Umbilical cord (tissue), 1 donor: ENCODE measurements at regions not wholly inside any gene's neighbourhood (a gene's known extent, or its start where the extent isn't known, plus 50 kb on each side); places are given as distances from the start of the nearest gene placed in this dataset.

Experiments
- DNase-seq: peaks from one replicate; pipeline ENCODE4 v3.0.0-alpha.2; 2015; ENCODE audit warnings: low spot score

DNA sequence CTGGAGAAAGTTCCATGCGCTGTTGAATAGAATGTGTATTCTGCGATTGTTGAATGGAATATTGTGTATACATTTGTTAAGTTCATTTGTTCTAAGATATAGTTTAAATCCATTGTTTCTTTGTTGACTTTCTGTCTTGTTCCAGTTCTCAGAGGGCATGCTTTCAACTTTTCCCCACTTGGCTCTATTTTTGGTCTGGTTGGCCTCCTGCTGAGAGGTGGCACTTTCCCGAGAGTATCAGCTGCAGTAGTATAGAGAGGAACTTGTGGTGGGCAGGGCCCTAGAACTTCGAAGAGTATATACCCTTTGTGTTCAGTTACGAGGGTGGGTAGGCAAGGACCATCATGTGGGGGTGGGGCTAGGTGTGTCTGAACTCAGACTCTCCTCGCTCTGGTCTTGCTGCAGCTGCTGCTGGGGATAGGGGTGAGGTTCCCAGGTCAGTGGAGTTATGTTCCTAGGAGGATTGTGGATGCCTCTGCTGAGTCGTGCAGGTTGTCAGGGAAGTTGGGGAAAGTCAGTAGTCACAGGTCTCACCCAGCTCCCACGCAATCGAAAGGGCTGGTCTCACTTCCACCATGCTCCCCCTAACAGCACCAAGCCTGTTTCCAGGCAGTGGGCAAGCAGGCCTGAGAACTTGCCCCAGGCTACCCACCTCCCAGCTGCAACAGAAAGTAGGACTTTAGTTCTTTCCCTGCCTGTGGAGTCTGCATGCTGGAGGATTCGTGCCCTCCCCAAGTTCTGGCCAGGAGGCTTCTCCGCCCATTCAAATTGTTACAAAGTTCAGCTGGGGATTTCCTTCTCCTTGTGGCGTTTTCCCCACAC is 118.9 kb upstream of the SSTR4 start:
- no peak for DNase-seq

DNA sequence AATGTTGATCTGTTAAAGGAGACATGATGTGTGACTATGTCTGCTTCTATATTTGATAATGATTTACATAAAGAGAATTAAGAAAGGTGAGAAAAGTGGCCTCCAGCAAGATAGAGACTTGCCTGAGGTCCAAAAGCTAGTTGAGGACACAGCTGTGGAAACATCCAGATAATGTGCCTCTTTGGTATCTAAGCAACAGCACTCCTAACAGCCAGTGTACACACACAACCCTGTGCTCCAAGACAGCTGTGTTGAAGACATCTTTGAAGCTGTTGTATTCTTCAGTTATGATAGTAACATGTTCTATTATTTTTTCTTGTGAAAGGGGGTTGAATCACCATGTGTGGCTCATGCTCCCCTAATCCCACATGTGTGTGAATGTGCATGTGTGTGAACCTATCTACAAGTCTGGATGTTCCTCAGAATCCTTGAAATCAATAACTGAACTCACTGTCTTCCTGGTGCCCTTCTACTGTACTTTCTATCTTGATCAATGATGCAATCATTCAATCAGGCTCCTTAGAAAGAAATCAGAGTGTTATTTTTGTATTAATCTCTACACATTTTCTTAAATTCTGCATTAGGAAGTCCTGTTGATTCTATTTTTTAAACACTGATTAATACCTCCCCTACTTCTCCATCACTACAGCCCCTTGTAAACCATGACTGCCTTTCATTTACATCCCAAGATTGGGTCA is 116.7 kb upstream of the SSTR4 start:
- no peak for DNase-seq

DNA sequence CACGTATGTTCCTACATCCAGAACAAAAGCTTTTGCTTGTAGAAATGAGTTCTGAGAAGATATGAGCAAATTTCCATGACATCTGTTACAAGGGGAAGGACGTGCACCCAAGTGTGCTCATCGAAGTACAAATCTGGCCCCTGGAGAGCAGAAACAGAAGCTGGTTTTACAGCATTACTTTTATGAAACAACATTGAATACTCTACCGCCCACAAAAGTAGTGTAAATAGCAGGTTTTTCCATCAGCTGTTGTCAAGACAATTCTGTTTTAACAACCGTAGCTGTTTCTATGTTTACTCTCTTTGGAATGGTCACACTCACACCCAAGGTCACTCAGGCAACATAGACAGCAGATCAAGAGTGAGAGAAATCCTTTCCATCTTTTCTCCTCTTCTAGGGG is 114.2 kb upstream of the SSTR4 start:
- peak; percentile 11 for DNase-seq

DNA sequence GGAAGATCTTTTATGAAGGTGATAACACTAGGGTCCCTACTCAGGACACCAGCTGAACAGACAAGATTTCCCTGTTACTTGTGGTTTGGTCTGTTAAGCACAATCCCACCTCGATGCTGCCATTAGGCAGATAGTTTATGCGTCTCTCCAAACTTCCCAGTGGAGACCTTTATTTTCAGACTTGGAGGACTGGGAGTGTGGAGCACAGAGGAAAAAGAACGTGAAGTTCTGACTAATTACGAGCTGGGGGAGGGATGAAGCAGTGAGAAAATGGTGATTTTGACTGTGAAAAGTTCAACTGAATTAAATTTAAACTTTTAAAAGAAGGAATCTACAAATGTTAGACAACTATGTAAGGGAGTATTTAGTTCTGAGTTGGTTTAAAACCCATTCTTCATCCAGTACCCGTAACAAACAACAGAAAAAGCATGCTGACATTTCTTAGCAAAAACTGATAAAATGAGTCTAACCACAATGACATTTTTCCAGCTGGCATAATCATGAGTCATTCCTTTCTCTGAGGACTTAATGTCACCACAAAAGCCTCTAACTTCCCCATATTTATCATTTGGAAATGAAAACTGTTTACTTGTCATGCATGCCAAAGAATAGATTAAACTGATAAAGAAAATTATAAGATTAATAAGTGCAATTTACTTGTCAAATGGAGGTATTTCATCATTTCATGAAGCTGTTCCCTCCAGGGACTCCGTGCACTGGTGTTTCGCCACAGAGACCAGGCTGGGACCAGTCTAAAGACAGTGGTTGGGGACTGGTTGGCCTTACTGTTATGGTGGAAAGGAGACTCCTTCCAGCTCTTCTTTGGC is 113.3 kb upstream of the SSTR4 start:
- DNase-seq: peak; percentile 30

DNA sequence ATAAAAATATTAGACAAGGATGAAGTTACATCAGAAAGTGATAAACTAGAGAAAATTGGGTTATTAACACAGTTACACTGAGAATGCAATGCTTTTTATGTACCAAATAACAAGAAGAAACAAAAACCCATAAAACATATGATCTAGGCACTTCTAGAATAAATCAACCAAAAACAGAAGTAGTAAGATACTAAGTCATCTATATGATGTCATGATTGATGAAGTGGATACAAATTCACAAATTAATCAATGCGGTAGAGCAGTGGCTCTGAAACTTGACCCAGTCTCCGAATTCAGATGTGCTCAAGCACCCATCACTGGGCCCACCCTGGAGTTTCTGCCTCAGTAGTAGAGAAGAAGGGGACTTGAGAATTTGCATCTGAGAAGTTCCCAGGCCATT is 112.1 kb upstream of the SSTR4 start:
- DNase-seq: no peak

DNA sequence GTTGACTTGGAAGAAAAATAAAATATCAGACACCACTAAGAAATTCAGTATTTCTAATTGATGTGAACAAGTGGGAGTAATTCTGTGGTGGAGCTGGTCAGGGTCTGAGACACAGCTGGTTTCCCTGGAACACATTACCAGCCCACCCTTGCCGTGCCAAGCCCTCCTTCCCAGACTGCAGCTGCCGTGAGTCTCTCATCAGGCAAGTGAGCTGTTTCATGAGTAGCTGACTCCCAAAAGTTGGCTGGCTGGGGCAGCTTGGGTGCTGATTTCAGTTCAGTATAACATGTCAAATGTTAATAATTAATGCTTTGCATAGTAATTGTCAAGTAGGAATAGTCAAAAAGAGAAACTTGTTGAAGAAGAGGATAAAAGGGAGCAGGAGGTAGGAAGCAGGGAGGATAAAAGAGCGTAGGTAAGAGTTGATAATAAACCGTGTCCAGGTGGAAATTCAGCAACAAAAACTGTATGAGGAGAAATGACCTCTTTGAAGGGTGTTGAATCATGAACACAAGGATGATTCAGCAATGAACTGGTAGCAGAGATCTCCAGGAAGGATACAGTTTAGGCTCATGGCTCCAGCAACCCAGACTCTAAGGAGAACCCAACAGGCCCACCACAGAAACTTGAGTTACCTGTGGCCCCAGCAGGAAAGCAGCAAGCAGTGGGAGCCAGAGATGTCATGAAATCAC is 110.9 kb upstream of the SSTR4 start:
- DNase-seq: no peak

DNA sequence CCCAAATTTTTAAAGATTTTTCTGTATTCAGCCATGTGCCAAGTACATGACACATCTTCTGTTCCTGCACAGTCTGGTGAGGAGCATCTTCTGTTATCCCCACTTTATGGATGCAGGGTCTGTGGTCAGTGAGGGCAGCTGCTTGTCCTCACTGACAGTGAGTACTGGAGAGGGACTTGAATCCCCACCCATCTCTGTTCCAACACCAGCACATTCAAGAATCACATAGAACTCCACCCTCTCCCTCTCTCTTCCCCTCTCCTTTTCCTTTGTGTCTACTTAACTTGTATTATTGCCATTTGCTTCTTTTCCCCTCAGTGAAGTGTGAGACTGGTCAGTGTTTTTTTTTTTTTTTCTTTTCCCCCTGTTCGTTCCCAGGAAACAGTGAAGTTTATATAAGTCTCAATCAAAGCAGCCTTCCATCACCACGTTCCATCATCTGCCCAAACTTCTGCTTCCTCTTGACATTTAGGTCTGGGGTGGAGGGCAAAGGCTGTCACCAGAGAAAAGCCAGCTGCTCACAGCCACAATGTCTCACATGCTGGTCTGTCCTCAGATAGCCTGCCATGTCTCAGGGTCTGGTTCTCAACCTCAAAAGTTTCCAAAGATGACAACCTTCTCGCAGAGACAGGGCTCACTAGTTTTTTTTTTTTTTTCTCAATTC is 110.0 kb upstream of the SSTR4 start:
- no peak for DNase-seq

DNA sequence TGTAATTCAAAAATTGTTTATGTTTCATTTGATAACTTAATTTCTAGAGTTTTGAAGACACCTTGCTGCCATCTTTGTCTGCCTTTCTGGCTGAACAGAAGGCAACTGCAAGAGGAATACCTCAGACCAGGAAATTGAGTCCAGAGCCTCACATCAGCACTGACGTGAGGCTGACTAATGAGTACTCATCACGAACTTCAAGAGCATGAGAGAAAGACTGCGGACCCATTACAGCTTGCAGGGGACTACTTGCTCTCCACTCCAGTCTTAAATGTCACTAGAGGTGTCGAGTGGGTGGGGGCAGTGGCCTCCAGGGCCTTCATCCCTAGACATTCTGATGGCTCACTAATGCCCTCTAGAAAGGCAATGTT is 109.5 kb upstream of the SSTR4 start:
- DNase-seq: no peak

DNA sequence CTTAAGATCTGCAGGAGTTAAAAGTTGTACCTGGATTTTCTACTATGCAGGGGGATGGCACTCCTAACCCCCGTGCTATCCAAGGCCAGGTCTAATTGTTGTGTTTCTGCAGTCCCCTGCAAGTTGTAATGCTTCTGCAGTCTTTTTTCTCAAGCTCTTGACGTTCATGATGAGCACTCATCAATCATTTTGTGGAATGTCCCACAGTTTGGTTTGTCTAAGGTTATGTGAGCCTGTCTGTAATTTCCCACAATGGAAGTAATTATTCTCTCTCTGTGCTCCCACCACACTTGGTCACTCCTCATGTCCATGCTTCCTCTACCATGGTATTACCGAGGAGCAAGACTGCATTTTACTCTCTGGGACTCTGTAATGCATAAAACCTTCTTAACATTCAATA is 107.6 kb upstream of the SSTR4 start:
- no peak for DNase-seq

DNA sequence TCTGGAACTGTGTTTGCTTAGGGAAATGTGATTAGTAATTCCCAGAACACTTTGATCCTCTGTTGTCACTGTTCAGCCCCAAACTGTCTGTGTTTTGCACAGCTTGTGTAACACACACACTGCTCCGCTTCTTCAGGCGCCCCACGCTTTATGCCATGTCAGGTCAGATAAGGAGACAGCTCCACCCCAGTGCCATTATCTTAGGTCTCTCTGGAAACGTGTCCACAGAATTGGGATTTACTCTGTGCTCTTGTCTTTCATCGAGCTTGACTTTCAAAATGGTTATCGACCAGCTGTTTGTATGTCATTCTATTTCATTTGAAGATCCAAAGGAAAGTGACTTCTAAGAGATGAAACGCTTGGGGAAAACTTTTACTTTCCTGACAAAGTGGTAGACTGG is 106.4 kb upstream of the SSTR4 start:
- no peak for DNase-seq

DNA sequence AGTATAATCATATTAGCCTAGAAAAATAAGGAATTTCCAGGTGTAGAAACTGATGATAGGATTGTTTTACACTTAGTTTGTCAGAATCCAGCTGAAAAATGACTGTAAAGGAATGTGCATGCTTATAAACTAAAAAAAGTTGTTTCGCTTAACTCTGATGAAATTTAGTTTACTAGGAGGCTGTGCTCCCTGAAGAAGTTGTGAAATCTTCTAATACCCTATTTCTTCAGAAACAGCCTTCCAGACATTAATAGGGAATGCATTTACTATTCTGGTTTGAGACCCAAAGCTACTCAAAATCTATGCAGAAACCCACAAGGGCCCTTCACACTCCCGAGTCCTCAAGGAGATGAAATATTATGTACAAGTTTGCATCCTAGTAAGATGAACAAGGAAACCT is 105.5 kb upstream of the SSTR4 start:
- no peak for DNase-seq

DNA sequence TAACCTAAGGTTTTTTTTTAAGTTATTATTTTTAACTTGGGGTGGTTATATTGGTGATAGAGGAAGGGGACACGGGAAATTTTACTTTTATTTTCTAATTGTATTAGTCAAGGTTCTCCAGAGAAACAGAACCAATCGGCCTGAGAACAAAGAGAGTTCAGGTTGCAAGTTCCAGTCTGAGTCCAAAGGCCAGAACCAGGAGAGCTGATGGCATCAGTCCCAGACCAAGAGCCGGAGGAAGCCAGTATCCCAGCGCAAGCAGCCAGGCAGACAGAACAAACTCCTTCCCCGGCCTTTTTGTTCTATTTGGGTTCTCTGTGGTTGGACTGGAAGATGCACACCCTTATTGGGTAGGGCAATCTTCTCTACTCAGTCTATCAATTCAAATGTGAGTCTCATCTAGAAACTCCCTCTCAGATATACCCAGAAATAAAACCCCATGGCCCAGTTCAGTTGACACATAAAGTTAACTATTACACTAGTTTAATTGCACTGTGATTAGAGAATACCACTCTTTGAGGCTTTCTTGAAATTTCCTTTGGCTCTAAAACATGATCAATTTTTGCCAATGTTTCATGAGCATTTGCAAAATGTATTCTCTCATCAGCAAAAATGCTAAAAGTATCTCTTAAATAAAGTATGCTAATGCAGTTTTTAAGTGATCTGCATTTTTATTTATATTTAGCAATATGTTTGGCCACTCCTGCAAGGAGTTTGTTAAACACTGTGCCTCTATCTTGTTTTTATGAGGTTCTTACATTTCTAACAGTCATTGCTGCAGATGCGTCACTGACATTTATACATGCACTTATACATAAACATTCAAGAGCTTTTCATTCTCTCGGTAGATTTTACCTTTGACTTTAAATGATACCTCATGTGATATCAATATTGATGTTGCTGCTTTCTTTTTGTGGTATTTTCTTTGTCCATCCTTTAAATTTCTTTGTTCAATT is 103.2 kb upstream of the SSTR4 start:
- no peak for DNase-seq

DNA sequence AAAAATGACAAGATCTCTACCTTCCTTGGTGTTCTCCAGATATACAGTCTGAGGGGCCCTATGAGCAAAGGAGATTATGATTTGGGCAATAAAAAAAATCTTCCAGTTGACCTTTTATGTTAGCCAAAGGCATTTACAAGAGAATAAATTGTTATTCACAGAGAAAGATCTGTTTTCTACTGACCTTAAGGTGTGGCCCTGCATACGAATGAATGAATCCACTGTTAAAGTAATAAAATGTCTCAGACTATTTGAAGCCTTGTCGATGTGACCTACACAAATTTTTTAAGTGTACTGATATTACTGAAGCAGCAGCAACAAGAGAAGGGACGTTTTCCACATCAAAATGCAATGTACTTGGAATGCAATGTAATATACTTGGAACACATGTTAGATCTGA is 95.9 kb upstream of the SSTR4 start:
- DNase-seq: no peak

DNA sequence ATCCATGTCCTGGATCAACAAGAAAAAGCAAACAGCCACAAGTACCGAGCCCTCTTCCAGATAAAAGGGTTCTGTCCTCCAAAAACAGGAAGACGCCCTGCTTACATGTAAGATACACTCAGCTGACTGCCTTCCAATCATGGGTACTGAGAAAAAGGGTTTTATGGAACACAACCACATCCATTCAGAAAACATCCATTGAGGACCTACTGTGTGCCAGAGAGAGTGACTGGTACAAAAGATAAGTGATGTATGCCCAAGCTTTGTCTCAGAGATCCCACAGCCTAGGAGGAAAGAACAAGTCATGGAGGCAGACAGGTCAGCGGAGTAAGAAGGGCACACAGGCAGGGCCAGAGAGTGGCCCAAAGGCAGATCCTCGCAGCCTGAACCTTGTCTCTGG is 94.8 kb upstream of the SSTR4 start:
- no peak for DNase-seq

DNA sequence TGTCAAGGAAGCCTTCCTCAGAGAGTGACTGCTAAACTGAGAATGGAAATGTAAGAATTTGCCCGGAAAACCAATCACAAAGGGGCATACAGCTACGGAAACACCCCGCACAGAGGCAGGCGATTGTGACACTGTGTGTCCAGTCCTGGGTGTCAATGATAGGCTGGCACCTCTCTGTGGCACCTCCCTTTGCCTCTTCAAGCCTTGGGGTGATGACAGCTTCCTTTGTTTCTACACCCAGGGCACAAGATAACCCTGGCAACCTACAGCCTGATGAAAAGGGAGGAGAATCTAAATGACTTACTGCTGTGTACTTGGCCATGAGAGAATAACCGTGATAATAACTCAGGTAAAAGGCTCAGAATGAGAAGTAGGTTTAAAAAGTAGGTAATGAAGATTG is 93.6 kb upstream of the SSTR4 start:
- DNase-seq: no peak

DNA sequence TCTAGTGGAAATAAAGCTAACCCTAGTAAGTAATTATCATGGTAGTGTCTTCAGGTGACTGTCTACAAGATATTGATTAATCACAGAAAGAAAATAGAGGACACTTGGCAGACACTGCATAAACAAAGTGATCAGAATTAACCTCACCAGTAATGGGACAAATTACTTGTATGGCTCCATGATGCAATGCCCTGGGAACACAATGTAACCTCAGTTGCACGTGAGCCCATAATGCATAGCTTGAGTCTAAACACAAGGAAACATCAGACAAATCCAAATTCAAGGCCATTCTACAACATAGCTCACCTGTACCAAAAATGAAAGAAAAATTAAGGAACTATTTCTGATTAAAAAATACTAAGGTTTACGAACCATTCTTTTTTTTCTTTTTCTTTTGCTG is 92.4 kb upstream of the SSTR4 start:
- DNase-seq: no peak

DNA sequence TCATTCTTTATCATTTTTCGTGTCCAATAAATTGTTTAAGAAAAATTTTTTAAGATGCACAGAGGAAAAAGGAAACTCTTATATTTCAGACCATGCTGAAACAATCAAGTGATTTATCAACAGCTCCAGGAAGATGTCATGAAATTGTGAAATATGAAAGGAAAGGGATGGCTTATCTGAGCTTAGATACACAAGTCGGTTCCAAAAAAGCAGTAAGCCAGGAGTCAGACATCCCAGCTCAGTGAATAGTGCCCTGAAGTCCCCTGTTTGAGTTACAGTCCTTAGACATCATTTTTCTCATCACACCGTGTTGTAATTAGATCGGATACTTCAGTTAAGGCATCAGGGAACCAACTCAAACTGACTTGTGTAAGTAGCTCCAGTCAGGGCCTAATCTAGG is 91.0 kb upstream of the SSTR4 start:
- peak; percentile 41 for DNase-seq

DNA sequence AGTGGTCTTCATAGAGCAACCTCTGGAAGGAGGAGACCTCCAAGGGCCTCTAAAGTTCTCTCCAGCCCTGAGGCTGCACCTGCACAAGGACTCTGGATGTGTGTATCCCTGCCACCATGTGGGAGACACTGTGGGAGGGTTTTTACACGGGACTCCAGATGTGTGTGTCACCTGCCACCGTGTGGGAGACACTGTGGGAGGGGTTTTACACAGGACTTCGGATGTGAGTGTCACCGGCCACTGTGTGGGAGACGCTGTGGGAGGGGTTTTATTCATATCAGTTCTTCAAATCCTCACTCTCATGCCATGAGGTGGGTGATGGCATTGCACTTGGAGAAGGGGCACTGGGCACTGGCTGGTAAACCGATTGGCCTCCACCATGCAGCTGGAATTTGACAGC is 90.2 kb upstream of the SSTR4 start:
- no peak for DNase-seq

DNA sequence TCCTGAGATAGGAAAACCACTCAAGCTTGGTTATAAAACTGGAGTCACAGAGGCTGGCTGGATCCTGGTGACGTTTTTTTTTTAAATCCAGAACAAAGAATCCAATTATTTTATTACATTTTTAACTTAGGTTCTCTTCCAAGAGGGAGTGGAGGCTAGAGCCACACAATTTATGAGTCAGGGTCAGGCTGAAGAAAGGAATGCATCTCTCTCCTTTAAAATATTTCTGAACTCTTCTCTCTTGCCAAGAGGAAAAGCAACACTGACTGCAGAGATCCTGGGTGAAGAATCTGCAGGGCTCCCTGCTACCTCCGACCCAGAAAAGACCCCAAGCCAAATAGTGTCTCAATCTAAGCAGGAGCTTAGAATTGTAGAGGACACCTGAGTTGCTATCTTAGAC is 88.5 kb upstream of the SSTR4 start:
- peak; percentile 72 for DNase-seq
